MCF 10A (cell line): ENCODE measurements at regions not wholly inside any gene's neighbourhood (a gene's known extent, or its start where the extent isn't known, plus 50 kb on each side); places are given as distances from the start of the nearest gene placed in this dataset.

Experiments used
- BruUV-seq: library from RNA; stranded (reverse); fragments of 400-500 nt; replicated peaks from 2 replicates; lab custom pipeline; 2021; lab: Mats Ljungman, UMichigan
- CTCF ChIA-PET: fragments of 300-600 bp; sonication (Branson Sonifier 250); formaldehyde crosslinking; extraction: SDS; loops from one replicate; lab custom pipeline; 2021; ENCODE audit warnings: antibody characterized with exemption, inconsistent platforms; lab: Yijun Ruan, JAX
- POLR2A ChIA-PET: fragments of 300-600, 350-650 bp; sonication (Branson Sonifier 250); formaldehyde crosslinking; extraction: SDS; loops from one replicate; lab custom pipeline; 2020; ENCODE audit warnings: antibody characterized with exemption, inconsistent platforms; lab: Yijun Ruan, JAX
- DNase-seq: peaks from one replicate; pipeline ENCODE4 v3.0.0-alpha.2; 2018; ENCODE audit not compliant: unreplicated experiment
- H3K27ac Mint-ChIP-seq: one replicate; pipeline ENCODE4 v1.8.0; 2022; ENCODE audit warnings: mild to moderate bottlenecking, low read depth, mixed read lengths; ENCODE audit not compliant: unreplicated experiment
- H3K27me3 Mint-ChIP-seq: one replicate; pipeline ENCODE4 v1.8.0; 2022; ENCODE audit warnings: mixed read lengths; ENCODE audit not compliant: insufficient read depth, unreplicated experiment
- H3K36me3 Mint-ChIP-seq: one replicate; pipeline ENCODE4 v1.8.0; 2022; ENCODE audit warnings: mild to moderate bottlenecking, moderate library complexity, mixed read lengths; ENCODE audit not compliant: insufficient read depth, unreplicated experiment
- H3K4me1 Mint-ChIP-seq: one replicate; pipeline ENCODE4 v1.8.0; 2022; ENCODE audit warnings: mixed read lengths; ENCODE audit not compliant: insufficient read depth, unreplicated experiment
- H3K4me3 Mint-ChIP-seq: one replicate; pipeline ENCODE4 v1.8.0; 2022; ENCODE audit warnings: mild to moderate bottlenecking, moderate library complexity, mixed read lengths; ENCODE audit not compliant: unreplicated experiment
- H3K9me3 Mint-ChIP-seq: one replicate; pipeline ENCODE4 v1.8.0; 2022; ENCODE audit warnings: mixed read lengths; ENCODE audit not compliant: unreplicated experiment
- intact Hi-C: fragments of 100-400 bp; cut with micrococcal nuclease; formaldehyde crosslinking; loops from 2 replicates; pipeline ENCODE4 v1.14.1; 2022
- TF ChIP-seq, protein P1 (sequence below): fragments of 200-600 bp; IDR thresholded peaks from one replicate; pipeline ENCODE4 v1.8.0; 2022; ENCODE audit warnings: antibody characterized with exemption, mild to moderate bottlenecking; ENCODE audit not compliant: unreplicated experiment

DNA sequence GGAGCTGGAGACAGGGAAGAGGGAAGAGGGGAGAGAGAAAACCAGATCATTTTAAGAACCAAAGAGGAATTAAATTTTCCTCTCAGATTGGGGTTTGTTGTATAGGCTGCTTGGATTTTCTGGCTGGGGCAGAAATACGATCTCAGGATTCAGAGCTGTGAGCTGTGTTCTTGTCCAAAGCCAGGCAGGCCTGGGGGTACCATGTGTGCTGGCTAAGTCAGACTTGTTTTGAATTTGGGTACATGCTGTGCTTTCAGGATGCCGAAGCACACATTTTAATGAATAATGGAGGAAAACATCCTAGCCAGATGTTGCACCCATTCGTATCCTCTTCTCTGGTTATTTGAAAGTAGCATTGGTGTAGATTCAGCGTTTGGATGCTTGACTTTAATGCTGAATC lies 170.3 kb upstream of the PODXL start:
- no peaks in the 10 kb centered on the region for H3K36me3 Mint-ChIP-seq
- H3K9me3 Mint-ChIP-seq, result no peaks in the 10 kb centered on the region
- H3K27me3 Mint-ChIP-seq, result peaks cover 17% of the 10 kb centered on the region
- H3K4me3 Mint-ChIP-seq, result no peak overlapping the region
- no TSS peak for BruUV-seq
- H3K27ac Mint-ChIP-seq, result no peak overlapping the region
- ChIA-PET CTCF (no interaction called here), POLR2A (no interaction called here)
- no peak for DNase-seq
- TF ChIP-seq, protein P1, sequence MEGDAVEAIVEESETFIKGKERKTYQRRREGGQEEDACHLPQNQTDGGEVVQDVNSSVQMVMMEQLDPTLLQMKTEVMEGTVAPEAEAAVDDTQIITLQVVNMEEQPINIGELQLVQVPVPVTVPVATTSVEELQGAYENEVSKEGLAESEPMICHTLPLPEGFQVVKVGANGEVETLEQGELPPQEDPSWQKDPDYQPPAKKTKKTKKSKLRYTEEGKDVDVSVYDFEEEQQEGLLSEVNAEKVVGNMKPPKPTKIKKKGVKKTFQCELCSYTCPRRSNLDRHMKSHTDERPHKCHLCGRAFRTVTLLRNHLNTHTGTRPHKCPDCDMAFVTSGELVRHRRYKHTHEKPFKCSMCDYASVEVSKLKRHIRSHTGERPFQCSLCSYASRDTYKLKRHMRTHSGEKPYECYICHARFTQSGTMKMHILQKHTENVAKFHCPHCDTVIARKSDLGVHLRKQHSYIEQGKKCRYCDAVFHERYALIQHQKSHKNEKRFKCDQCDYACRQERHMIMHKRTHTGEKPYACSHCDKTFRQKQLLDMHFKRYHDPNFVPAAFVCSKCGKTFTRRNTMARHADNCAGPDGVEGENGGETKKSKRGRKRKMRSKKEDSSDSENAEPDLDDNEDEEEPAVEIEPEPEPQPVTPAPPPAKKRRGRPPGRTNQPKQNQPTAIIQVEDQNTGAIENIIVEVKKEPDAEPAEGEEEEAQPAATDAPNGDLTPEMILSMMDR, result no peak
- intact Hi-C loops, result no loop called here
- no peaks in the 10 kb centered on the region for H3K4me1 Mint-ChIP-seq

DNA sequence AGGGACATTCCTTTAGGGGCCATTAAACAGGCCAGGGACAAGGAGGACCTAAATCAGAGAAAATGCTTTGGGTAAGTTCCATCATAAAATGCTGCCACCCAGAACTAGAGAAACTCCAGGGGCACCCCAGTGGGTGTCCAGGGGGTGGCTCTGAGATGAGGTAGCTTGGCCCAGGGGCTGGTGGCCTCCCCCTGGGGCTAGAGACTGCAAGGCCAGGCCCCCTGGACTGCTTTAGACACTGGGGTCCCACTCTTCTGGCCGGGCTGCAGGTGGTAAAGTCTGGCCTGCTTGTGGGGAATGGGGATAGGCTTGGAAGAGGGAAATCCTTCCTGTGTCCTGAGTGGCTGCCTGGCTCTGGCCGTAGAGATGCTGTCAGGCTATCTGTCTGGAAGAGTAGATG lies 169.6 kb upstream of the PODXL start:
- H3K27me3 Mint-ChIP-seq, result peaks cover 13% of the 10 kb centered on the region
- POLR2A ChIA-PET, result no interaction called here
- H3K9me3 Mint-ChIP-seq, result no peaks in the 10 kb centered on the region
- H3K36me3 Mint-ChIP-seq, result no peaks in the 10 kb centered on the region
- no peaks in the 10 kb centered on the region for H3K4me1 Mint-ChIP-seq
- TF ChIP-seq, protein P1, result no peak
- no peak for DNase-seq
- H3K27ac Mint-ChIP-seq, result no peak overlapping the region
- CTCF ChIA-PET, result interaction anchor here (0.9 kb wide), 1 partner anchor 35 kb away, joined by 3 read pairs; no protein-coding TSS in a partner anchor
- no peak overlapping the region for H3K4me3 Mint-ChIP-seq
- intact Hi-C loops, result no loop called here
- no TSS peak for BruUV-seq

DNA sequence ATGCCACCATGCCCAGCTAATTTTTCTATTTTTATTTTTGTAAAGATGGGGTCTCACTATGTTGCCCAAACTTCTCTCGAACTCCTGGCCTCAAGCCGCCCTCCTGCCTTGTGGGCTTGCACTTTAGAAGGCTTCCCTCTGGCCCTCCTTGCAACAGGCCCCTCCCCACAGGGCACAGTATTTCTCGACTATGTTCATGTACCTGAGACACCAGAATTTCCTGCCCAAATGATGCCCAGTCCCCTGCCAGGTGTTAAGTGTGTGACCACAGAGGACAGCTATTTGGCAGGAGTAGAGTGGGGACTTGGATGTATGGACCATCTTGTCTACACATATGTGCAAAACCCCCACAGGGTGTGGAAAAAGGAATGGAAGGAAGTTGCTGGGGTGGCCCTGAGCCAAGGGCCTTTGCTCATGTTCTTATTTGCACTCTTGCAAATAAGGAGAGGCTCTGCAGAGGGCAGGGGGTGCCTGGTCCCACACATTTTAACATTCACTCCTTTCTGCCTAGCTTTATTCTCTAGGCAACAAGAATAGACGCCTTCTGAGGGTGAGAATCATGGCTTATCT lies 168.4 kb upstream of the PODXL start:
- Mint-ChIP-seq H3K4me3 (no peak overlapping the region), H3K4me1 (no peaks in the 10 kb centered on the region), H3K27ac (no peak overlapping the region), H3K9me3 (no peaks in the 10 kb centered on the region), H3K27me3 (peaks cover 13% of the 10 kb centered on the region), H3K36me3 (no peaks in the 10 kb centered on the region)
- no peak for DNase-seq
- TF ChIP-seq, protein P1, result no peak
- ChIA-PET CTCF (no interaction called here), POLR2A (no interaction called here)
- intact Hi-C loops, result no loop called here
- BruUV-seq, result no TSS peak

DNA sequence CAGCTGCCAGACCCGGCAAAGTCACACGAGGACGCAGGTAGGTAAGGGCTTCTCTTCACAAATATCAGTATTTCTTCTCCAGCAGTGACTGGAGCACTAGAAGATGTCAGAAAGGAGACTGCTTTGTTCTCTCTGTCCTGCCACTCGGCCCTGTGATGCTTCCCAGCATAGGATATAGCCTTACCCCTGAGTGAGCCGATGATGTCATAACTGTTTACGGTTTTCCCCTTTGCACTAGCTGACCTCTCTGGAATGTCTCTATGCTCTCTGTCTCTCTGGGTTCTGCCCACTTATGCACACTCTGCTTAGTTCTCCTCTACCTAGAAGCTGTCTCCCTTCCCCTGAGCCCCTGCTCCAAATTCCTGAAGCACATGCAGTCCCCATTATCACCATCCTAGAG lies 167.5 kb upstream of the PODXL start:
- intact Hi-C loops, result no loop called here
- Mint-ChIP-seq H3K36me3 (no peaks in the 10 kb centered on the region), H3K9me3 (no peaks in the 10 kb centered on the region), H3K27me3 (peaks cover 12% of the 10 kb centered on the region), H3K4me1 (no peaks in the 10 kb centered on the region), H3K27ac (no peak overlapping the region), H3K4me3 (no peak overlapping the region)
- no peak for DNase-seq
- CTCF ChIA-PET, result interaction anchor here (0.6 to 1.9 kb wide), 3 partner anchors 32 to 42 kb away, joined by 3 to 7 read pairs (median 5); no protein-coding TSS in a partner anchor
- POLR2A ChIA-PET, result interaction anchor here (0.7 kb wide), 1 partner anchor 1353 kb away, joined by 3 read pairs; no protein-coding TSS in a partner anchor
- BruUV-seq, result no TSS peak
- TF ChIP-seq, protein P1, result no peak
